ENCODE measurements at regions not wholly inside any gene's neighbourhood (a gene's known extent, or its start where the extent isn't known, plus 50 kb on each side); places are given as distances from the start of the nearest gene placed in this dataset.

DNA sequence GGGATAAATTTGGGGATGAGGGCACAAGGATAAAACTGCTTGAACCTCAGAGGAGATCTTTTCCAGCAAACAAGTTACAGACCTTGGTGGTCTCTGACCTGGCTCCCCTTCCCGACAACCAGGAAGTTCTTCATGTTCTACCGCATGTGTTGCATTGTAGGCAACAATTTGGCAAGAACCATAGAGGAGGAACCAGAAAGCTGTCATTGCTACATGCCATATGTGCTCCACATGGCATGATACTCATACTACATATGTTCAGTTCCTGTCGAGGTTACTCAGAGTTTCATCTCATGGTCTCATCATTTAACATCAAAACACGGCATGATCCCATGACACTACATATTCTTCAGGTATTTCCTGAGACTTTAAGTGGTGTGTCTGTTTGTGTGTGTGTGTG, 235.9 kb downstream of the OR13H1 start:
- DNase-seq: no peak

DNA sequence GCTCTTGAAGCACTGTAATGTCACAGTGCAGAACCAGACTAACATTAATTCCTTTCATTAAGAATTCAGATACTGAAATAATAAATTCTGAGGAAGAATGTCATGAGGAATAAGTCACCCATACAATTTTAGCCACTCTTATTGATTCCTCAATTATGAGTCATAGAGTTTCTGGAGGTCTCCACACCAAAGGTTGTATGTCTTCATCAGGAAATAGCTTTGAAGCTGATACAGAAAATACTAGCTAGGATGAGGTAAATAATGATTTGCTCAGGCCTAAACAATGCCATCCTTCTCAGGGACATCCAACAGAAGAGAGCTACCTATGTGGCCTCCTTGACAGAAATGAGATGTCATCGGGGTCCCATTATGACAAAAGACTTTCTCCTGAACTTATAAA, 238.8 kb downstream of the OR13H1 start:
- DNase-seq: no peak

DNA sequence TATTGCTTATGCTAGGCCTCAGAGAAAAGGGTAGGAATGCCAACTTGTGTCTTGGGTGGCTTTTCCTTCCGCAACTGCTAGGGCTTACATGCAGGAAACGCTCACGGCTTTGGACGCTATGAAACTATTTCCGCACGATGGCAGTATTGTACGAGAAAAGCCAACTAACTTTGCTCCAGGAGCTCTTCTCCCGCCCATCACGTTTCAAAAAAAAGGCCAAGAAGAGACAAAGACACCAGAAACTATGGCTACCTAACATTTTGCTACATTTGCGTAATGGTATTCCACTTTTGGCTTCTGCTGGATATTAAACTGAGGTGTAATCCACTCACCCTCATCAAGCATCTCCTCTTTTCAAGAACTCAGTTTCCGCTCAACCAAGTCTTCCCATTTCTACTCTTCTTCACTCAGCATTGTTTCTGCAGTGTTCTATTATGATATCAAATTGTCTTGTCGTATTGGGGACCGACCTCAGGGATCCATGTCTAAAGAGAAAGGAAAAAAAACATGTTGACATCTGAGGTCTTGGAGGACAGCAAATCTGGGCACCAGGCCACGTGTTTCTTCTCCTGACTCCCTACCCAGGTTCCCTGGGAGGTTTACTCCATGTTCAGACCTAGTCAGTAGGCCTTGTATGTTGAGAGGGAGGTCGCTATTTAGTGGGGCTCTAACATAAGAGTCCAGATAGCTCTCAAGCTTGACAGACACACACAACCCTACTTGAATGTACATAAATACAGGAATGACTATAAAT, 239.4 kb upstream of the STK26 start:
- peak; percentile 82 for DNase-seq

DNA sequence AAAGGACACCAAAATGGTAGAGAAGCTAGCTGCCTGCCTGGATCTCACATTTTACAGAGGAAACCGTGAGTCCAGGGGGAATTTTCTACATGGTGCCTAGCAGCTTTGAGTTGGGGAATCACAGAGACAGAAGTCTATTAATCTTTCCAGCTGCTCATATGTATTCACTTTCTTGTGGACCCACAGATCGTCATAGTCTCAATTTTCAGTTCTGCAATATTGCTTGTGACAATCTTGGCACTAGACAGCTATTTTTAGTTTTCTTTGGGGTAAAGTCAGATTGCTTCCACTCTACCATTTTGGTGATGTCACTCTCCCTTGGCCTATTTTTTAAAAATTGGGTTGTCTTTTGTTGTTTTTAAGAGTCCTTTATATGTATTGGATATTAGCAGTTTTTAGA, 233.4 kb upstream of the STK26 start:
- no peak for DNase-seq

DNA sequence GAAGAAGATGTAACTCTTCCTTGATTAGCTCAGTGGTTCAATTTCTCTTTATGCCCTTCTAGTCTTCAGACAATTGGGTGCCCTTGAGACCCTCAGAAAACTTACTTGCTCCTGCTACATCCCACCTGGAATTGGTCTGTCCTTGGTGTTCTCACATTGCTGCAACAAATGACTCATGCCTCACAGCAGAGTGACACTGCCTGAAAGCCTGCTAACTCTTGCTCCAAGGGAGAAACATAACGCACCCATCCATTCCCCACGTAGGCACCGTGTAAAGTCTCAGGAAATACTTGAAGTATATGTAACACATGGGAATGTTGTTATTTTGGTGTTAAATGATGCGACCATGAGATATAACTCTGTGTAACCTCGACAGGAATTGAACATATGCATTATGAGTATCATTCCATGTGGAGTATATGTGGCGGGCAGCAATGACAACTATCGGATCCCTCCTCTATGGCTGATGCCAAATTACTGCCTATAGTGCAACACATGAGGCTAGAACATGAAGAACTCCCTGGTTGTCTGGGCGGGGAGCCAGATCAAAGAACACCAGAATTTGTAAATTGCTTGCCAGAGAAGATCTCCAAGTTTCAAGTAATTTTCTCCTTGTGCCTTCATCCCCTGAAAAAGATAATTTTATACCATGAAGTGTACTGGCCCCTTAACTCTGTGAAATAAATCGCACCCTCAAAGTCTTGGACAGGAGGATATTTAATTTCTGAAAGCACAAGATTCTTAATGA, 231.3 kb upstream of the STK26 start:
- DNase-seq: no peak

DNA sequence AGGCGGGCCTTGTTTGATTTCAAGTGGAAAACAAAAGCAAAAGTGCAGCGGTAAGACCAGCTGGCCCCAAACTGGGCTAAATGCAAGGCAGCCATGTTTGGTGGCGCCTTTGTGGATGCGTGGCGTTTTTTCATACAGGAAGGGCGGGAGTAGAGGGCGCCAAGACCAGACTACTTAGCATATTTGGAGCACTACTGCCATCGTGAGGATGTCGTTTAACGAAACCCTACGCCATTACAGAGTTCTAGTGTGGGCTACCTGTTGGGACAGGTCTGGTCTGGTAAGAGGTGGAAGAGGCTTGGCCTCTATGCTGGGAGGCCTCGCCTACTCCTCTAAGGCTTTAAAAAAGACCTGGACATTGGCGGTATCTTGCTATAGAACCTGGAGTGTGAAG, 230.7 kb upstream of the STK26 start:
- DNase-seq: peak; percentile 92

DNA sequence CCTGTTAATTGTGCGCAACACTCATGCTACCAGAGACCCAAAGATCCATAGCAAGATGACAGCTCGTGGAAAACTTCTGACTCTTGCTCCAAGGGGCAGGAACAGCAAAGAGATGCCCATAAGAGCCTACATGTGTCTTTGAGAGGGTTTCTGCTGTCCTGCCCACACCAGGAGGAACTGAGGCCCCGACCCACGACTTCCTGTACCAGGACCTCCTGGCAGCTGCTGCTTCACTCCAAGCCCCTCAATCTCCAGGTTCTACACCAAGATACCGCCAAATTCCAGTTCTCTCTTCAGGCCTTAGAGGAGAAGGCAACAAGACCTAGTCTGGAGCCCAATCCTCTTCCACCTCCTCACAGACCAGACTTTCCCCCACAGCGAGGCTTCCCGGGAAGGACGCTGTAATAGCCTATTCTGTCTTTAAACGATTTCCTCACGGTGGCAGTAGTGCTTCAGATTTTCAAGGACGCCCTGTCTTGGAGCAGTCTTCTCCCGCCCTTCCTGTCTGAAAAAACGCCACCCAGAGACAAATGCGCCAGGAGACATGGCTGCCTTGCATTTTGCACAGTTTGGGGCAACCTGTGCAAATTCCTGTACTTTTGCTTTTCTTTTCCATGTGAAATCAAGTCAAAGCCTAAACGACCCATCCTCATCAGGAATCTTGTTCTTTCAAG, 230.2 kb upstream of the STK26 start:
- DNase-seq: peak; percentile 91

DNA sequence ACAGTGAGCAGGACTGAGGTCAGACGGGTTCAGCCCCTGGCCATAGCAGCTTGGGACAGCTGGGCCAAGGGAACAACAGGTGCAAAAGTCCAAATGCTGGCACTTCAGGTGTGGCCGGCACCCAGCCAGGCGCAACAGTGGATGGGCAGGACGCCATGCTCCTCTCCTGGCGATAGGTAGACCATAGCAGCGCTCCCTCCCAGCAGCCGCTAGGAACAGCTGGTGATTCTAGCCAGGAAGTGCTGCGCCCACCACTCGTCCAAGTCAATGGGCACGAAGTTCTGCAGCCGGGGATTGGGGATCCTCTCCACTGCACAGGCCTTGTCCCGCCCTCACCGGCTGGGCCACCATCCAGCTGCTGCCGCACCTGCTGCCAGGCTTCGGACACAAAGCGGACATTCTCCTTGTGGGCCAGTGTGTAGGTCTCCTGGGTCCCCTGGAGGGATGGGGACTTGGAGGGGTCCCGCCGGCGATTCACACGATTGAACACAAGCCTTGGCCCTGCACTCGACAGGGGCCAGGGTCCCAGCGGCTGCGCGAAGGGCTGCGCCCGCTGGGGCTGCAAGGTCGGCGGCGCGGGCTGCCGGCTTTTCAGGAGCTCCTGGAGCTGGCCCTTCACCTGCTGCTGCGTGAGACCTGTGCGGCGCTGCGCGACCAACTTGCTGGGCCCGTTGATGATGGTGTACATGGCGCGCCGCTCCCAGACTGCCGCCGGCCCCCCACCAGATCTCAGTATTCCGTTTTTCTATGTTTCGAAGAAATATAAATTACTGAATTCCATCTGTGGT, 227.5 kb upstream of the STK26 start:
- DNase-seq: peak; percentile 3

DNA sequence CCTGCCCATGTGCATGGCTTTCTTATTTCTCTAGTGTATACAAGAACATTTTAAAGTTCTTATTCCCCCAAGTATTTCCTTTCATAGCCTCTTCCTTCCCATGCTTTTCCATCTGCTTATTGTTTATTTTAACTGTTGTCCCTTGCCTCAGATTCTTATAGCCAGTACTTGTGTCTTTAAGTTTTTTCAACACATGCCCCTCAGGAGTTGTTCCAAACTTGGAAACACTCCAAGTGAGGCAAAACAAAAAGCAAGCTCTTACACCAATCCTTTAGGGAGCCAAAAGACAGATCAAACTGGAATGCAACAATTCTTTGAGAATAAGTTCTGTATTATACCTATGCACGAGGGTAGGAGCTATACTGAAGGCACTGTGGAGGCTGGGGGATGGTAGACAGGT, 222.0 kb upstream of the STK26 start:
- DNase-seq: no peak

DNA sequence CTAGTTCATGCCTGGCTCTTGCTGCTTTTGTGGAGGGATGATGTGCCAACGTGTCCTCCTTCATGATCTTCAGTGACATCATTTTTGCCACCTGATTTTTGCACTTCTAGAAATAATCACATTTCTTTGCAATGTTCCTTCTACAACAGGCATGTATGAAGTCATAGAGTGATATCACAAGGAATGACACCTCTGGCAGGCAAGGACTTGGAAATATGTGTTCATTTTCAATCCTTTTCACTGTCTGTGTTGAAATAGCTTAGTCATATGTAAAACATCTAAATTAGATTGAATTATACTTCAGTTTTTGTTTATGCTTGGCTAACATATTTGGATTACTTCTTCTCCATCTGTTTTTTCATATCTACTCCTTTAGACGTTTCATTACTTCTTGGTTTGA, 221.2 kb upstream of the STK26 start:
- no peak for DNase-seq

DNA sequence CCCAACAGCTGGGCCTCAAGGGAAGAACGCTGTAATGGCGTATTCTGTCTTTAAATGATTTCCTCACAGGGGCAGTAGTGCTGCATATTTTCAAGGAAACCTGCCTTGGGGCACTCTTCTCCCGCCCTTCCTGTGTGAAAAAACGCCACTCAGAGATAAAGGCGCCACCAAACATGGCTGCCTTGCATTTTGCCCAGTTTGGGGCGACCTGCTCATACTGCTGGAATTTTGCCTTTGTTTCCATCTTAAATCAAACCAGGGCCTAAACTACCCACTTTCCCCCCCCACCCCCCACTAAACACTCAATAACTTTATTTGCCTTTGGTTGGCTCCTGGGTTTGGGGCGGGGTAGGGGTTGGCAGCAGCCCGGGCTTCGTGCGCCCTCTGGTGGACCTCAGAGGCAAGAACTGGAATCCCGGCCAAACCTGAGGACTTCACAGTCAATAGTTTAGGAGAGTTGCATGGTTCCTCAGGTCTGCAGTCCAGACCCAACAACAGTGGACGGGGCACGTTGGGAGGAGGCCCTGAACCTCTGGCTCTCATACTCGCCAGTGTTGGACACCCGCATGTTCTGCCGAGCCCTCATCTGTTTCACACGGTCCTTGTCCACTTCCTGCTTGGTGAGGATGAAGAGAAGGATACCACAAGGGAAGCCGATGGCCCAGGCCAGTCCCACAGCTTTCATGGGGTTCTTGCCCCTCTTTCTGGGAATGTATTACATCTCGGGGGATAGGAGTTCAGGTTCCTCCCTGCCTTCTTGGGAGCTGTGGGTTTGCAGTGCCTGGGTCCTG, 220.1 kb upstream of the STK26 start:
- peak; percentile 81 for DNase-seq

DNA sequence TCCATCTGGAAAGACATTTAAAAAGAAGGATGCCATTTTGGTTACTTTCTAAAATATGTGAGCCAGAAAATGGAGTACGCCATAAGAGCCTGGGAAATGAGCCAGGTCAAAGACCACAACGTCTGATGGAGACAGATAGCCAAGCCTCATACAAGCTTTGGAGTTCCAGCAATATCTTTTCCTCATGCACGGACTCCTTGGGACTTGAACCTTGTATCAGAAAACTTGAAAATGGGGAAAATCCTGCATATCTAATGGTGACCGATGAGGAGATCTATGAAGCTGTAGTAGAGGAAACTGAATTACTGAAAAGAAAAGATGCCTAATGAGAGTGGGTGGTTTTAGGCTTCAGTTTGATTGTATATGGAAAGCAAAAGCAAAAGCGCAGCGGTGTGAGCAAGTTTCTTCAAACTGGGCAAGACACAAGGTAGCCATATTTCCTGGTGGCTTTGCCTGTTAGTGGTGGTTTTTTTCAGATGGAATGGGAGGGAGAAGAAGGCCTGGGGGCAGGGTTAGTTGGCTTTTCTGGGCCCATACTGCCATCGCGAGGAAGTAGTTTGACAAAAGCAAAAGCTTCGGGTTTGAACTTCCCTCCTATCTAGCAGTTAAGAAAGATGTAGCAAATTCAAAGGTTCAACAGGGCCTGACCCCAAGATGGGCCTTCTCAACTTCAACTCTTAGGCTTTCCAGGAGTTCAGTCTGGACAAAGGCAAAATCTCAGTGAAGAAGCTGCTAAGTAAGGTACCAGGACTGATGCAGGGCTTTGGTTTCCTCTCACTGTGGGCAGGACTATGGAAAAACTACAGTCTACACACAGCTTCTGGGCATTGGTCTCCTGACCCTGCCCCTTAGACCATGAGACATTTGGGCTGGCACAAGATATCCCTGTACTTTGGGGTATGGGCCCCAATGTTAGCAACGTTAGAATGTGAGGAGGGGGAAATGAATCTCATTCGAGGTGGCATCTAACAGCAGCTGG, 210.0 kb upstream of the STK26 start:
- peak; percentile 89 for DNase-seq

DNA sequence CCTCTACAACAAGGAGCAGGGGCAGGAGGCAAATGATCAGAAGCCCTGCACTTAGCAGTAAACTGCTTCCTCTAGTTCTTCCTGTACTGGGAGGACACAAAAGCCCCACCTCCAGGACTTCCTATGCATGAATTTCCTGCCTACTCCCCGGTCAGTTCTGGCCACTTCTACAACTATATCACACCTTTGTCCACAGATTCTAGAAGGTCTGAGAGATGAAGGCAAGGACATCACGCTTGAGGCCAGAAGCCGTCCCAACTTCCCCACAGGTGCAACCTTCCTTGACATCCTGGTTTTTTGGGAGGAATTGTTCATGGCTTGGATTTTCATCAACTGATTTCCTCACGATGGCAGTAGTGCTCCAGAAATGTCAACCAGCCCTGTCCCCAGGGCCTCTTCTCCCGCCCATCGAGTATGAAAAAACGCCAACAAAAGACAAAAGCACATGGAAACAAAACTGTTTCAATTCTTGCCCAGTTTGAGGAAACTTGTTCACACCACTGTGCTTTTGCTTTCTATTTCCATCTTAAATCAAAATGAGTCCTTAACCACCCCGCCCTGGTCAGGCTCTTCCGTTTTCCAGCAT, 206.5 kb upstream of the STK26 start:
- DNase-seq: peak; percentile 91

DNA sequence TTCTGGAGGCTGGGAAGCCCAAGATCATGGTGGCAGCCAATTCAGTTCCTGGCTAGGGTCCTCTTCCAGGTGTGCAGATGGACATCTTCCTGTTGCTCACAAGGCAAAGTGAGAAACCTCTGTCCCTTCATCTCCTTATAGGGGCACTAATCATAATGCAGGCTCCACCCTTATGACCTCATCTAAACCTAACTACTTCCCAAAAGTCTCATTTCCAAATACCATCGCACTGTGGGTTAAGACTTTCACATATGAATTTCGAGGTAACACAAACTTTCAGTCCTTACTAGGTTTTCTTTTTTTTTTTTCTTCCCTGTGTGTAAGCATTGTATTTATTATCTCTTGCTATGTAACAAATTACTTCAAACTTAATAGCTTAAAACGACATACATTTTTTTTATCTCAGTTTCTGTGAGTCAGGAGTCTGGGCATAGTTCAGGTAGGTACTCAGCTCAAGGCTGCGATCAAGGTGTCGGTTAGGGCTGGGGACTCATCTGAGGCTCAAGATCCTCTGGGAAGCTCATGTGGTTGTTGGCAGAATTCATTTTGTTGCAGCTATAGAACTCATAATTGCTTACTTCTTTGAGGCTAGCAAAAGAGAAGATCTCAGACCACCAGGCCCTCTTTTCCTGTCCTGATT, 204.7 kb upstream of the STK26 start:
- no peak for DNase-seq

DNA sequence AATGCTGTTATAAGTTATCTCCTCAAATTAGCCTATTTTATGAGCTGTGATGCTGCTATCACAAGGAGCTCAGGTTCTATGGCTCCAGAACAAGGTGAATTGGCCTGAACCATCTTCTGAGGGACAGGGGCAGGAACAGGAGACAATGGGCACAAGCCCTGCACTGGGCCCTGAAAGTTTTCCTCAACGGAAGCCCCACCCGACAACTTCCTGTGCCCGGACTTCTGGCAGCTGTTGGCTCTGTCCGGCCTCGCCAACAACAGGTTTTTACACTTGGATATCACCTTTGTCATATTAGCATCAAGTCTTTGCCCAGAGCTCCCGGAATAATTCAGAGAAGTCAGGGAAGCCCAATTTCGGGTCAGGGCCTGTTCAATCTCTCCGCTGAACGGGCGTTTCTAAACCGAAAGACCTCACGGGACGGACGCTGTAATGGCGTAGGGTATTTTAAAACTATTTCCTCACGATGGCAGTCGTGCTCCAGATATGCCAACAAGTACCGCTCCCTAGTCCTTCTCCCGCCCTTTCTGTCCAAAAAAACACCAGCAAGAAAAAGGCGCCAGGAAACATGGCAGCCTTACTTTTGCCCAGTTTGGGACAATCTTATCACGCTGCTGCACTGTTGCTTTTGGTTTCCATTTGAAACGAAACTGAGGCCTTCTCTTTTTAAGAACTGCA, 201.0 kb upstream of the STK26 start:
- DNase-seq: peak; percentile 82

DNA sequence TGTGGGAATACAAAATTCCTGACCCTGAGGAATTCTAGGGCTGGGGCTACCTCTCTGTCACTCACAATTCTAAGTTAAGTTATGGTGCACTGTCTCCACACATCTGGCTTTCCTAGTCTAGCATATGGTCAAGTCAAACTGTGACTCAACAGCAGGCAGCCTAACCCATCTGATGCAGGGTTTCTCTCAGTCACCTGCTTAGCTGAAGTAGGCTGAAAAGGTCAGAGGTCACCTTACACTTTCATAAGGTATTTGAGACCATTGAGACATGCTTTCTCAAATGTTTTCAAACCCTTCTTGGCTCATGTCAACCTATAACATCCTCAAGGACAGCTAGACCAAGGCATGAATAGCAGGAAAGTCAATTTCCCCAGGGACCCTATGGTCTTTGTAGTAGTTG, 196.5 kb upstream of the STK26 start:
- no peak for DNase-seq

DNA sequence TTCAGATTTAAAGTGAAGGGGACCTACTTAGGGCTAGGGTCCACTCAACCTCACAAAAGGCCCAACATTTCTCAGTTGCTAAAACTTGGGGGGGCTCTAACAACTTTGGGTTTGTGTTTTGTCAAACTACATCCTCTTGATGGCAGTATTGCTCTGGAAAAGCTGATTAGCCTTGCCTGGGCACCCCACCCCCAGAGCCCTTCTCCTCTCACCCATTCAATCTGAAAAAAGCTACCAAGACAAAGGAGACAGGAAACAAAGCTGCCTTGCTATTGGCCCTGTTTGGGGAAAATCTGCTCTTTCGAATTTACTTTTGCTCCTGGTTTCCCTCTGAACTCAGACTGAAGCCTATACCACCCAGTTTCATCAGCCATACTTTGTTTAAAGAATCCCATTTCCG, 195.2 kb upstream of the STK26 start:
- peak; percentile 67 for DNase-seq

DNA sequence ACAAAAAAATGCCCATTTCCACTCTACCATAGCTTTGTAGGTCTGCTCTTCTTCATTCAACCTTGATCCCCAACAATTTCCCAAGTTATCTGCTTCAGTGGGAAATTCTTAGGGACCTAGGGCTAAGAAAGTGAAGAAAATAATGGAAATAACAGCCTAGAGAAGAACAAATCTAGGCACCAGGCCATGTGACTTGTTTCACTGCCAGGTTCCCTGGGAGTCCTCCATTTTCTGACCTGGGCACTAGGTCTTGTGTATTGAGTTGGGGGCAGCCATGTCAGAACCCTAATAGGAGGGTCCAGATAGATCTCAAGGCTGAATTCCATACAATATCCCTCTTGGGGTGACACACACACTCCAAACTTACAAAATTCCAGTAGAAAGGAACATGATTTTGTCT, 194.6 kb upstream of the STK26 start:
- DNase-seq: no peak

DNA sequence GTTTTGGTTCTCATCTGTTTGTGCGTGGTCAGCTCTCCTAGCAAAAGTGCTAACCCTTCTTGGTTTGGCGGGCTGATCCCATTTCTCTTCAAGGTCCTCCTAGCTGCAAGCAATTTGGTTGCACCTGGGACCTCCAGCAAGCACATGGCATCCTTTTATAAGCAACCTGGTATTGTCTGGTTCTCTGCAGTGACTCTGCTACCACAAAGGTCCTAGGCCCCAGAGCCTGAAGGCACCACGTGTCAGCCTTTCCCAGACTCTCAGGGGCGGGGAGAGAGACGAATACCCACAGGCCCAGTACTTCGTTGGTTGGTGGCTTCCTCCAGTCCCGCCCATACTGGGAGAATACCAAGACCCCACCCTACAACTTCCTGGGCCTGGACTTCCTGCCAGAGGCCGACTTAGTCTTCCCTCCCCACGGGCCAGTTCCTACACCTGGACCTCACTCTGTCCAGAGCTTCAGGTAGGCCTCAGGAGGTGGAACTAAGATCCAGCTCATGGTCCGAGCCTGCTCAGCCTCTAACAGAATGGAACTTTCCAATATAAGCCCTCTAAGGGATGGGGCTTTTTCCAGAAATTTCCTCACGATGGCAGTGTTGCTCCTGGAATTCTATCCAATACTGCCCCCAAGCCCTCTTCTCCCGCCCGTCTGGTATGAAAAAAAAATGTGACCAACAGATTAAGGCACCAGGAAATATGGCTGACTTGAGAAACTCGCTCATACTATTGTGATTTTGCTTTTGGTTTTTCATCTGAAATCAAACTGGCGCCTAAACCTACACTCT, 192.5 kb upstream of the STK26 start:
- peak; percentile 66 for DNase-seq

Measured in CD4-positive, alpha-beta T cell treated with Interleukin-6 for 4 hours (primary cell).